HG03354 (cell line): ENCODE measurements at regions not wholly inside any gene's neighbourhood (a gene's known extent, or its start where the extent isn't known, plus 50 kb on each side); places are given as distances from the start of the nearest gene placed in this dataset.
"Not testable (repeated sequence)": the region's sequence is repeated elsewhere in the genome, so short reads cannot be mapped to it uniquely, and the experiment has no call there.

Source experiments
- ATAC-seq: cut with Tn5 transposase; IDR thresholded peaks from one replicate; pipeline ENCODE4 v1.9.1; 2021; ENCODE audit warnings: mild to moderate bottlenecking; ENCODE audit not compliant: unreplicated experiment, poor library complexity, severe bottlenecking

DNA sequence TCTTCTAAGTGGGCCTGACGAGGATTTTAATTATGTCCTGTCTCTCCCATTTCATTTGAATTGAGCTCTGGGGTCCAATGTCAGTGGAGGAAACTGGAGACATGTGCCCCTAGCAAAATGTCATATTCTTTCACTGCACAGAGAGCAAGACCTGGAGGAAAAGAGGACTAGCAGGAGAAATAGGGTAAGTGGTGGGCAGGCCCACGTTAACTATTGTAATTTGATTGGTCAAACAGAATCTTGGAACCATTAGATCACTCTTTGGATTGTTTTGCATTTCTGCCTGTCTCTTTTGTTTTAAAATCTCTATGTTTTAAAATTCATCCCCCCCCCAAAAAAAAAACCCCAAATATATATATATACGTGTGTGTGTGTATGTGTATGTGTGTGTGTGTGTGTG, 113.9 kb upstream of the PELI2 start:
- ATAC-seq, result no peak

DNA sequence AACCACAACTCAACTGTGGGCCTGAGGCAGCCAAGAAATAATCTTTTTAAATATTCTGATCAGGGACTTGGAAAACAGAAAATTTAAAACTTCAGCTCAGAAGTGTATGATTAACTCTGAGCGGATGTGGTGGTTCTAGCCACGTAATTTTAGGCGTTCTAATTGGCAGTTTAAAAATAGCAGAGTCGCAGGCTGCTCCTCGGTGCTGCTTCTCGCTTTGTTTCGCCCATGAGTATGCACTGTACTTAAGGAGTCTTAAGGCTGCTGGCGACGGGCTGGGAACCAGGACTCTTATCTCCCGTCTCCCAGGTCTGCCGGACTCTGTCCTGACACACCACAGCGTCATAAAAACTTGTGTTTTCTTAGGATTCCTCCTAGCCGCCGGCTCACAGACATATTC, 113.4 kb upstream of the PELI2 start:
- peak; percentile 77 for ATAC-seq

DNA sequence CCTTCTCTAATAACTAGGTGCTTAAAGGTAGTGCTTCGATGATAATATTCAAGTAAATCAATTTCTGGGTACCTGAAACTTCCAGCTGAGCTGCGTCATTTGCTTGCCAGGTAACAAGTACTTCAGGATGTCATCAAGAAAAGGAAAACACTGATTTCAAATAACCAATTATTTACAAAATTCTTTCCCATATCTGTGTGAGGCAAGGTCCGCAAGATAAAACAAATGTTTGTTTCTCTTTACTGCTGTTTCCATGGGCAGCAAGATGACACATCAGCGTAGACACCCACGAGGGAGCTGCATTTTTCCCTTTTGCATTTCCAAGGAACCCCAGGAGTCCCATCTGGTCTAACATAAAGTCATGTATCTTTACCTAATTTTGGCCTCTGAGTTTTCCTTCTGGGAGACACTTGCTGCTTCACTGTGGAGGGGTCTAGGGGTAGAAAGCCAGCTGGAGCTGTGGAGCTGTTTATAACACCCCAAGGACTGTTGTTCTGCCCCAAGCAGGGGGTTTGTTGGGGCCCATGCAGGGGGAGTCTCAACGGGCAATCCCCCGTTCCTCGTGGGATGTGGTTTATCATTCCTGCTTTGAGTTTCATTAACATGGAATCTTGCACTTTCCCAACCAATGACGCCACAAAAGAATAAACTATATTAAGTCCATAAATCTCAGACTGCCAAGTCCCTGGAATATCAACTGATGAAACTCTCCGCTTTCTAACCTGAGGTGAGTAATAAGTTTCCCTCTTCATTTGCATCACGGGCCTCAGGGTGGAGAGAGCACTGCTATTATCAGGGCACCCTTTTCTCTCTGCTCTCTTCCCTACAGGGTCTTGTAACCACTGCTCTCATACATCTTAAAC, 112.8 kb upstream of the PELI2 start:
- peak; percentile 4 for ATAC-seq

DNA sequence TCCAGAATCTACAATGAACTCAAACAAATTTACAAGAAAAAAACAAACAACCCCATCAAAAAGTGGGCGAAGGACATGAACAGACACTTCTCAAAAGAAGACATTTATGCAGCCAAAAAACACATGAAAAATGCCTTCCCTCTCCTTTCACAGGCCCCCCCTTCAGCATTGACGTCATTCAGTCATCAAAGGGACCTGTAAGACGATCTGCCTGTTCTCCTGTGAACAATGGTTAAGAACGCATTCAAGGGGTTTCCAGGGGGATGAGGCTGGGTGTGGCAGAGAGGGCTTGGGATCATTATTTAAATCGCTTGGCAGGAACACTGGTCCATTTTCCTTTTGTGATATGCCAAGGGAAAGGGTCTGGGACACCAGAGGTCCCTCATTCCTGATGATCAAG, 110.7 kb upstream of the PELI2 start:
- ATAC-seq, result not testable (repeated sequence)

DNA sequence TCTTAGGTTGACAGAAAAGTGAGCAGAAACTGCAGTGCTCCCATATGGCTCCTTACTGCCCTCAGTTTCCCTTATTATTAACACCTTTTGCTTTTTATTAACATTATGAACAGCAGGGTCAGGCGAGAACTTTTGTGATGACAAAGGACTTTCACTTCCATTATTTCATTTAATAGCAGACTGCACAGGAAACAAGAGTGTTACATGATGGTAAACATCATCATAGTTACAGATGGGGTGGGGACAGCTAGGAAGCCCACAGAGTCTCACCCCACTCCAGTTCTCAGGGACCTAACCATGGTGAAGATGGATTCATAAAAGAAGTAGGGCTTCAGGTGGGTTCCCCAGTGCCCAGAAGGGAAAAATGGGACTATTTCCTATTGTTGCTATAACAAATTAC, 110.1 kb upstream of the PELI2 start:
- peak; percentile 50 for ATAC-seq

DNA sequence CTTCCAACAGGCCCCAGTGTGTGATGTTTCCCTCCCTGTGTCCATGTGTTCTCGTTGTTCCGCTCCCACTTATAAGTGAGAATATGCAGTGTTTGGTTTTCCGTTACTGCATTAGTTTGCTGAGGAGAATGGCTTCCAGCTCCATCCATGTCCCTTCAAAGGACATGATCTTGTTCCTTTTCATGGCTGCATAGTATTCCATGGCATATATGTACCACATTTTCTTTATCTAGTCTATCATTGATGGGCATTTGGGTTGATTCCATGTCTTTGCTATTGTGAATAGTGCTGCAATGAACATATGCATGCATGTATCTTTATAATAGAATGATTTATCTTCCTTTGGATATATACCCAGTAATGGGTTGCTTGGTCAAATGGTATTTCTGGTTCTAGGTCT, 109.5 kb upstream of the PELI2 start:
- ATAC-seq, result not testable (repeated sequence)

DNA sequence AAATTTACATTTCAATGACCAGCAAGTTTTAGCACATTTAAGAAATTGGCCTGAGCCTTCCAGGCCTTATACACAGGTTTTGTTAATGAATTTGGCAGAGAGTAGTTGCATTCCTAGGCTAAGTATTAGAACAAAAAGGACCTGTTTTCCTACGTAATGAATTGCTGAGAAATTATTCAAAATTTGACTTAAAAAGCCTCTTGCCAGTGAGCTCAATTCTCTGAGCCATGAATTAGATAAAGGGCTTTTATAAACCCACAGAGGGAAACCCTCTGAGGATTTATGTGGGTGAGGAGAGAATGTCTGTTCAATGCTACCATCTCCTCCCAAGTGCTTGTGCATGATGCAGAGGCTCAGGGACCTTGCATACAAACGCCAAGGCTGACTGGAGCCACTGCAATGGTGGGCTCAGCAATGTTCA, 94.5 kb upstream of the PELI2 start:
- no peak for ATAC-seq

DNA sequence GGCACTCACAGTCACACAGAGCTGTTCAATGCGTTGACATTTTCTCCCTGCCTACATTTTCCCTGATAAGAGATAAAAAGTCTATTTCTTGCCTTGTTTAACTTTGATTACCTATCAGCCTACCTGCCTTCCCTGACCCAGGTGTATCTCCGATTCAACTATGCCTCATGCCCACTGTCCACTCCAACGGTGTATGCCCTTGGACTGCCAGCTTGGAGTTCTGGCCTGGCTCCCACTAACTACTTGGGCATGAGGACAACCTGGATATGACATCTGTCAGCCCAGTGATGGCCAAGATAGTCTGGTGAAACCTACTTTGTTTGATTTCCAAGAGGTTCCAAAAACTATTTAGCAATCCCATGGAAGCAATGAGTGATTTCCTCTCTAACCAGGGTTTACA, 93.0 kb upstream of the PELI2 start:
- no peak for ATAC-seq

DNA sequence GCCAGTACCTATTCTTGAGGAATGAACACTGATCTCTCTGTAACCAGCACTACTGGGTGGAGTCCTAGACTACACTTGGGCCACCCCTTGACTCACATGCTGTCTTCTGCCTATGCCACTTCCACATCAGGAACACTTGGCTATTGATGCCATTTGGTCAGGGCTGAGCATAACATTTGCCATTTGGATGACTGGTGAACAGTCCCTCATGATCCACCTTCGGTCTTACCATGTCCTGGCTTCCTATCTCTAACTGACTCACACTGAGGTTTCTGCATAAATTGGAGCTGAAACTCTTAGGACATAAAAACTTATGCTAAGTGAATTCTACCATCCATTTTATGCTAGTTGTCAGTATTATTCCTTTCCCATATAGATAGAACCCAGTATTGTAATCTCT, 91.7 kb upstream of the PELI2 start:
- ATAC-seq, result no peak

DNA sequence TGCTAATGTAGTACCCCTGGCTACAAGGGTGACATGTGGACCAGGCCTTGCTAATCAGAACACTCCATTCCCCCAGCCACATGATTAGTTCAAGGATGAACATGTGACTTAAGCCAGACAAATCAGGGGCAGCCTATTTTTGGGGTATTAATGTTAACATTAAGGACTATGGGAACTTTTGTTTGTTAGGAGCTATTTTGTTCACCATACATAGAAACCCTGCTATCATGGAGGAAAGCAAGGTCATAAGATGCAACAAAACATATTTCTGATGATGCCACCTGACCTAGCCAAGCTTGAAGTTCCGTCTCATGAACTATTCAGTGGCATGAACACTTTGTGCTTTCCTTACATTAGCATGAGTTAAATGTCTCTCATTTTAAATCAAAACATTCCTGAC, 90.8 kb upstream of the PELI2 start:
- no peak for ATAC-seq

DNA sequence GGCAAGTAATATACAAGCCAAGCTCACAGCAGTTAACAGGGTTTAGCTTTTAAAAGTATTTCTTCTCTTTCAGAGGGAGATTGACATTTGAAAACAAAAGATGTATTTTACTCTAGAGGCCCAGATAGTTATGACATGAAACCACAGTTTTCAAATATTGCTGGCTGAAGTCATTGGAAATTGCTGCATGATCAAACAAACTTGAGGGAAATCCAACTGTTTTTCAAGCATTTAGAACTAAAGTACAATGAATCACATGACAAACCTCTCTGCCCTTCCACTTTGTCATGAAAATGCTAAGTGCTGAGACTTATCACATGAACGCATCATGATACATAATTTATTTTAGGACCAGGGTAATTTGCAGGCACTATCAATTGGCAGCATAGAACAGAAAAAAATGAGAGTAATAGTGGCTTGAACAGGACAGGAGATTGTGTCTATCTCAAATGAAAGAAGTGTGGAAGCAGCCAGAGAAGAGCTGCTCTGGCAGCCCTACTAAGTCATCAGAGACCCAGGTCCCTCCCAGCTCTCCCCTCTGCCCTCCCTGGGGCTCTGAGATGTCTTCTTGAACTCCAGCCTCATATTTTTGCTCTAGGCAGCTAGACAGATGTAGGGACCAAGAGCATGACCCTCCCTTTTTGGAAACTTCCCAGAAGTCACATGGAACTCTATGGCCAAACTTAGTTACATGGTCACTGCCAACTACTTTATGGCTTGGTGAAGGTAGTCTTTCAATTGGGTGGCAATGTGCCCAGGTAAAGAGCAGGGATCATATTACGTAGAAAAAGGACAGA, 90.1 kb upstream of the PELI2 start:
- ATAC-seq, result no peak

DNA sequence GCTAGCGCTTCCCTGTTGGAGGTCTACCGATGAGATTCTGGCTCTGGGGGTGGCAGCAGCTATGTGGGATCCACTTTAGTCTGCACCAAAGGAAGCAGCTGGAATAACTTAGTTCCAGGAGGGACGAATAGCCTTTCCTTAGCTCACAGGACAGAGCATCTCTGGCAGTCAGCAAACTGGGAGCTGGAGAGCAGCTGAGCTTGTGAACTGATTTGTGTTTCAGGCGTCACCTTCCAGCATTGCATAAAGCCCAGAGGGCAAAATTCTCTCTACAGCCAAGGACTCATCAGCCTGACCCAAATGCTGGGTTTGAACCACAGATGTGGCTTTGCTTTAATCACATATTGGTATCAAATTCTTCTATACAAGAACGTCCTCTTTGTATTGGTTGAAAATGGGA, 81.9 kb upstream of the PELI2 start:
- ATAC-seq, result no peak

DNA sequence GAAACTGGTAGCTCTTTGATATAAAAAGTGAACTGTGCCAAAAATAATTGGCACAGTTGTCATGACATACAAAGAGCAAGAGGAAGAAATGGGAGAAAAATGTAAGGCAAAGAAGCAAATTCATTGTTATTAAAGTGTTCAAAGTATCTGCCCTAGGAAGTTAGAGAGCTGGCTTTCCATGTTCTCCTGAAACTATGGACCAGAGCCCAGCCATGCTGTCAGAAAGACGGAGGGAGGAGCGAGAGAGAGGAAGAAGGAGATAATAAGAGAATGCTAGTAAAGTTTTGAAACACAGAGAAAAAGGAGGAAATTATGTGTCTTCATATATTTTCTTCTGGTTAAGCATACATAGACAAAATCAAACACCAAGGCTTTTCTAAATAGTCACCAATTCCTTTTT, 78.1 kb upstream of the PELI2 start:
- ATAC-seq, result no peak

DNA sequence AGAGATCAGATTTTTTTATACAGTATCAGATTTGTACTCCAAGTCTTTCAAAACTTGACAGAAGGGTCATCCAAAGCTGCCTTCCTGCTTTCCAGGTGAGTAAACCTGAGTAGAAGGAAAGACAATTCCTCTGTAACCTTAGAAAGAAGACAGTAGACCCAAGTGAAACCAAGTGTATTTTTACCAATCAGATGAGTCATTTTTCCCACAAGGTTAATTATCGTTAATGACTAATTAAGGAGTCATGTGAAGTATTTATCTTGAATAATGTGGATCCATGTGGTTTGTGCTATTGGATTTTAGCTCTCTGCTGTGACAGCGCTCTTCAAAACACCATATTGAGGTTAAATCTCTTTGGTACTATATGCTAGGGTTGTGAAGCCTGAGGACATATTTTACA, 74.0 kb upstream of the PELI2 start:
- no peak for ATAC-seq

DNA sequence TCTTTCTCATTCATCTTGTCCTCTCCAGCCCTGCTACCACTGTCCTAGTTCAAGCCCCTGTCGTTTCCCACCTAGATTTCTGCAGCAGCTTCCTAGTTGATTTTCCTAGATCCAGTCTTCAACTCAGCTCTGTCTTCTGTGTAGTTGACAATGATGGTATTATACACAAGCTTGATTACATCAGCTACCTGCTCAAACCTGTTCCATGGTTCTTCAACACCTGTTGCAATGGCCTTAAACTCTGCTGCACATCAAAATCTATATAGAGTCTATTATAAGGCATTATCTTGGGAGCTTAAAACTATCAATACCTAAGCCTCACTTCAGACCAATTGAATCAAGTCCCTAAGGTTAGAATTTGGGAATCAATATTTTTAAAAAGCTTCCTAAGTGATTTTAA, 71.7 kb upstream of the PELI2 start:
- ATAC-seq, result no peak

DNA sequence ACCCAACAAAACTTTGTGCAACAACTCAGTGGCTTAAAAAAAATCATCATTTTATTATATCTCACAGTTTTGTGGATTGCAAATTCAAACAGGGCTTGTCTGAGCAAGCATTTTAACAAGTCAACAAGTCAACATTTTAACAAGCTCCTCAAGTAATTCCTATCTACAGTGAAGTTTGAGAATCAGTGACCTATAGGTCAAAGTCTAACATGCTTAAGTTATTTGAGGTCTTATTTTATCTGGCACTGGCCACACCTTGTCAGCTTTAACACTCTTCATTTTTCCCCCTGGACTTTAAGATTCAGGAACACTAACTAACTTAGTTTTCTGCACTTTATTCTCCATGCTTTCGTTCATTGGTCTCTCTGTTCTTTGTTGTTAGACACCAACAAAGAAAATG, 71.2 kb upstream of the PELI2 start:
- ATAC-seq, result no peak

DNA sequence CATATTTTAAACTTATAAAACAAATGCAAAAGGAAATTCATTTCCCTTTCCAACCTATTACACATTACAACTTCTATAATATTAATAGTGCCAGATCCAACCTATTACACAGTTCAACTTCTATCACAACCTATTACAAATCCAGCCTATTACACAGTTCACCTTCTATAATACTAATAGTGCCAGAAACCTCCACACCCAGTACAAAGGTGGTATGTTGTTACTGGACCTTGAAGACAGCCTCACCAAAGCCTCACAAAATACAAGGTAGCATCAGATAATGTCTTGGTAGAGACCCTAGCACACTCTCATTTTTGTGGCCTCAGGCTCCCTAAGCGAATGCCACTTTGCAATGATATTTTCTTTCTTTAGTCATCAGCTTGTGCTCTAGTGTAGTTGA, 68.7 kb upstream of the PELI2 start:
- ATAC-seq, result no peak

DNA sequence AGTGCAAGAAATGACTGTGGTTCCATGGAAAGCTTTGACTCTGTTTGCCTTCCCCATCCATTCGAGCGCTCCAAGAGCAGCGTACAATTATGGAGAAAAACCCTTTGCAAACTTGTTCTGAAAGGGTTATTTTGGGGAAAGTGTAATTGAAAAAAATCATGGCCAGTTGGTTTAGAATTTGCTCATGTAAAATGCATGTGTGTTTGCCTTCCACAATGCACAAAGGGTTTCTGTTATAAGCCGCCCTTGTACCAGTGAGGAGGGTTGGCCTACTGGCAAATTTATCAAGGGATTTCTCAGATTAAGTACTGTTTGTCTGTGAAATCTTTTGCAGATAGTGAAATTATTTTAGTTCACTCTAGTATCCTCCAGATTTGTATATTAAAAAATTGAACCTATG, 62.7 kb upstream of the PELI2 start:
- ATAC-seq, result no peak

DNA sequence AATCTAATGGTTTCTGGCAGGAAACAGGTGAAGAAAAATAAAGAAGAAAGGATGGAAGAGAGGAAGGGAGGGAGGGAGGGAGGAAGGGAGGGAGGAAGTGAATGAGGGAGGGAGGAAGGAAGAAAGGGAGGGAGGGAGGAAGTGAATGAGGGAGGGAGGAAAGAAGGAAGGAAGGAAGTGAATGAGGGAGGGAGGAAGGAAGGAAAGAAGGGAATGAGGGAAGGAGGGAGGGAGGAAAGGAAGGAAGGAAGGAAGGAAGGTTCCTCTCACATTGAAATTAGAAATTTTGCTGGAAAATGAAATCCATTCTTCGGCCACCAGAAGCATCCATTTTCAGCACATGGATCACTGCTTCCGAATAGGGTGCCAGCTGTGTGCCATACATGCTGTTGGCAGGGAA, 62.2 kb upstream of the PELI2 start:
- ATAC-seq, result no peak

DNA sequence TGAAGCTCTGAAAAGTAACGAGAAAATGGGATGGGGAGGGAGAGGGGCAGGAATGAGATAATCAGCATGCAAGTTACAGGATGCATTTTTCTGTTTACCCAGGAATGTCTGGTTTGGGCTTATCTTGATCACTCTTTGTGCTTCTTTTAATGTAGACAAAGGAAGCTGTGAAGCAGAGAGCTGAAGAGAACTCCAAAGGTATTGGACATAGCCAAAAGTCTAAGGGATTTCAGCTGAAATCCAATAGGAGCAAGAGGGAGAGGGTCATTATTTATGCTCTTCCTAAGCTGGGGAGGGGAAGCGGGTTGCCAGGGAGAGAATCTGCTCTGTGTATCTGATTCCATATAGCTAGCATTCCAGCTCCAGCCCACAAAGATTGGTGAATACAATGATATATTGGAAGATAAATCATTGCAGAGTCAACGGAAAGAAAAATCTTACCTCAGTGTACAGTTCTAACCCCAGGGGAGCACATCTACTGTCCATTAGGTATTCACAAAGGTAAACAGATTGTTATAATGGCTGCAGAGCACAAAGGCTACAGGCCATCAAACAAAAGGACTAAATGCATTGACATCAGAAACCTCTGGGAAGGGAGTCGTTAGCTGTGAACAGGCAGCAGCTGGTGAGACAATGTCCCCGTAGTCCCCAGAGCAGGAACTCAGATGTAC, 61.0 kb upstream of the PELI2 start:
- ATAC-seq, result no peak

DNA sequence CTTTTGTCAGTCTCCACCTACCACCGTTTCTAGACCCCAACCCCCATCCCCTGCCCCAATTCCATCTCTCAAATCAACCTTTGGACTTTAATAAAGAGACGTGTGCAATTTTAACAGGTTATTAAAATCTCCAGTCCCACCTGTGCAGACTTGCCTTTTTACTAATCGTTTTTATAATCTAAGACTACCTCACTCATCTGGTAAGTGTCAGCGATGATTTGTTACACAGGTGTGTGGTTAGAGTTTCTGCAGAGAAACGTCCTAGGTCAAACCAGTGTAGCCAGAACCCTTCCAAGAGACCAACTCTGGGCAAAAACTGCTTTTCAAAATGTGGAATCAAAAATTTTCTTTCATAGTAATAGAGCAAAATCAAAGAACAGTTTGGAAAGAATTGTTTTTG, 60.4 kb upstream of the PELI2 start:
- no peak for ATAC-seq
